HG02852 (cell line): ENCODE measurements at regions not wholly inside any gene's neighbourhood (a gene's known extent, or its start where the extent isn't known, plus 50 kb on each side); places are given as distances from the start of the nearest gene placed in this dataset.
"Not testable (repeated sequence)": the region's sequence is repeated elsewhere in the genome, so short reads cannot be mapped to it uniquely, and the experiment has no call there.

Source experiments
- ATAC-seq: cut with Tn5 transposase; IDR thresholded peaks from one replicate; pipeline ENCODE4 v1.9.1; 2021; ENCODE audit warnings: mild to moderate bottlenecking, moderate library complexity; ENCODE audit not compliant: unreplicated experiment

DNA sequence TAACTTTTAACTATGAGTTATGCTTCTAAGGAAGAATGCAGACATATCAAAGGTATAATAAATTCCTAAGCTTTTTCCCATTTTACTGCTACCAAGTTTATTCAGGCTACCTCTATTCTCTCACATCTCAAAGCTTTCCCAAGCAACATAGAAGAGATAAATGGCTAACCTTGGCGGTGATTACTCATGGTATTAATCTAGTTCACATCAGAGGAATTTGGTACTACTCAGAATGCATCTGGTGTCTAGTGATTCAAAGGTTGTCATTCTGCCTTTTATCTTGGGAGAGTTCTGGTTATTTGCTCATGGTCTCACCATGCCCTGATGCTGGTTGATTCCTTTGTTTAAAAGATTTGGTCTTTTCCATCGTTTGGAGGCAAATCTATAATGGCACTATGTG lies 182.7 kb downstream of the TAF11L14 start:
- no peak for ATAC-seq

DNA sequence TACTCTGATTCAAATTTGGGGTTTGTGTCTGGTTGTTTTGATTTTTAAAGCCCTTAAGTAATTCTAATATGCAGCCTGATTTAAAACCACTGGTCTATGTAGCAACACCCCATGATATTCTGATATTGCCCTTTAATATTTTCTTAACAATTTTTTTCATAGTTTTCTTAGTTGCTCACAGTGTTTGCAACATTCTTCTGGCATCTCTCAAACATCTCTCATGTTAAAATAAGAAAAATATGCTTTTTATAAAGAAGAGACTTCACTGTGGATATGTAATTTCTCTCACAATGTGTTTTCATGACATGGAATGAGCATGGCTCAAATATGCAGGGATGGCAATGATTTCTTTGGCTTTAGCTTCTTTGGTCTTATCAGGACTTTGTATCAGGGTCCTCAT lies 183.7 kb downstream of the TAF11L14 start:
- no peak for ATAC-seq

- ATAC-seq = no peak
Measured at GRCh38 chr5:17819783-17820182, 185.5 kb downstream of the TAF11L14 start.

- no peak for ATAC-seq
Measured at GRCh38 chr5:17828681-17829080, 194.4 kb downstream of the TAF11L14 start.

DNA sequence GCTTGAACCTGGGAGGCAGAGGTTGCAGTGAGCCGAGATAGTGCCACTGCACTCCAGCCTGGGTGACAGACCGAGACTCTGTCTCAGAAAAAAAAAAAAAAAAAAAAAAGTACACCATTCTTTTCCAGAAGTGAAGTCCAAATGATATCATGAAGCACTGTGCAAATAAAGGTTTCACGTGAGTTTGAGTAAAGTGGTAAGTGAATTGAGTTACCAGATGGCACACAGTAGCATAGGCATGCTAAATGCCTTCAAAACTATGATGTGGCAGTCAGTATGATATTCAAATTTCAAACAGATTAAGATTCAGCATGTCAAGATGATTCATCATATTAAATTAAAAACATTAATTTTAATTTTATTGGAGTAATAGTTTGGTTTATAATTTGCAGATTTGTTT lies 195.2 kb downstream of the TAF11L14 start:
- no peak for ATAC-seq

- ATAC-seq = no peak
Measured at GRCh38 chr5:17831279-17831678, 197.0 kb downstream of the TAF11L14 start.

DNA sequence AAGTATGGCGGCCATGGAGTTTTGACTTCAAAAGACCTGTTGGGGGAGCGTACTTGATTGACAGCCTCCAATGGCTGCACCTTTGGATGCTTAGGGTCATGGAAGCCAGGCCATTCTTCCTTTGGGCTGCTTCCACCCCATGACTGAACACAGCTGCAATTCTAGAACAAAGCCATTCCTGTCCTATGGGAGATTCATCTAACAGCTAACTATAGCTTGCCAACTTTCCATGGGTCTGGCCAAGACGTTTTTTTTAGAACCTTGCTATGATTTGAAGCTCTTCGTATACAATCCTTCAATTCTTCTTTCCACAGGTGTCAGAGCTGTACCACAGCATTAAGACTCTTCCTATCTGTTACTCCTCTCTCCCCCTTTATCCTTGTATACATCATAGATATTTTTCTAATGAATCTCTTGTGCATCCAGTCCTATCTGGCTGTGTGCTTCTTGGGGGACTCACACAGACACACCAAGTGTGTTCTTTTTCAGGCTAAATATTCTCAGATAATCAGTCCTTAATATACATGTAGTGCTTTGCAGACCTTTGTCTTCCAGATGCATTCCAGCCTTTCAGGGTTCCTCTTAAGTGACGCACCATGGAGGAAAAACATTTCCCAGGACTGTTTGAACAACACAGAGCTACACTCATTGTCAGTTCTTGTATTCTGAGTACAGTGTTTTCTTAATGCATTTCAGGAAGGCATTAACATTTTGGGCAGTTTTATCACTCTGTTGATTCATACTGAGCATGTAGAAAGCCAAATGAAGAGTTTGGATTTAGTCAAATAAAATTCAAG lies 198.9 kb downstream of the TAF11L14 start:
- ATAC-seq = no peak

DNA sequence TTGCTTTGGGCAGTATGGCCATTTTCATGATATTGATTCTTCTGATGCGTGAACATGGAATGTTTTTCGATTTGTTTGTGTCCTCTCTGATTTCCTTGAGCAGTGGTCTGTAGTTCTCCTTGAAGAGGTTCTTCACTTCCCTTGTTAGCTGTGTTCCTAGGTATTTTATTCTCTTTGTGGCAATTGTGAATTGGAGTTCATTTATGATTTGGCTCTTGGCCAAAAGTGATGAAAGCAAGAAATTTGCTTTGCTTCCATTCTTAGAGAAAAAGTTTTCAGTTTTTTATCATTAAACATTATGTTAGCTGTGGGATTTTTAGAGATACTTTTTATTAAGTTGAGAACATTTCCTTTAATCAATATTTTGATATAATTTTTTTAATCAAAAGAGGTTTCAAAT lies 203.5 kb downstream of the TAF11L14 start:
- no peak for ATAC-seq

DNA sequence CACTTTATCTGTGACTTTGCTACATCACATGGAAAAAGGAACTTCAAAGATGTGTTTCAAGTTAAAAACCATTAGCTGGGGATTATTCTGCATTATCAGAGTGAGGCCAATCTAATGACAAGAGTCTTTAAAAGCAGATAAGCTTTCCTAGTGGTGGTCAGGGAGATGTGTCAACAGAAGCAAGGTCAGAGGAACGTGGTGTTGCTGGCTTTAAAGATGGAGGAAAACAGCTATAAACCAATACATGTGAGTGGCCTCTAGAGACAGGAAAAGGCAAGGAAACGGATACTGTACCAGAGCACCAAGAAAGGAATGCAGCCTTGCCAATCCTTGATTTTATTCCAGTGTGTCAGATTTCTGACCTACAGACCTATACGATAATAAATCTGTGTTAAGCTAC lies 204.2 kb downstream of the TAF11L14 start:
- ATAC-seq = no peak

DNA sequence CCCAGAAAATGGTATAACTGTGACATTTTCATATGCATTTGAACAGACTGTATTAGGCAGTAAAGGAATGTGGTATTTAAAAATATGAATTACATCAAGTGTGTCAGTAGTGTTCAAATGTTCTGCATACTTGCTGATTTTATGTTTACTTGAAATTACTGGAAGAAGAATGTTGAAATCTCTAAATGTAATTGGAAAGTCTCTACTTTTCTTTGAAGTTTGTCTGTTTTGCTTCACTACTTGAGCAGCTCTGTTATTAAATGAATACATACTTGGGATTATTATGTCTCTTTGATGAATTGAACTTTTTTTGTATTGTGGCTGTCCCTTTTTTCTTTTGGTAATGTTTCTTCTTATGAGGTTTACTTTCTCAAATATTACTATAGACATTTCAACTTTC lies 205.6 kb downstream of the TAF11L14 start:
- no peak for ATAC-seq

GRCh38 chr5:17846496-17846895 lies 212.2 kb downstream of the TAF11L14 start:
- no peak for ATAC-seq

GRCh38 chr5:17847286-17847685 lies 213.0 kb downstream of the TAF11L14 start:
- no peak for ATAC-seq

DNA sequence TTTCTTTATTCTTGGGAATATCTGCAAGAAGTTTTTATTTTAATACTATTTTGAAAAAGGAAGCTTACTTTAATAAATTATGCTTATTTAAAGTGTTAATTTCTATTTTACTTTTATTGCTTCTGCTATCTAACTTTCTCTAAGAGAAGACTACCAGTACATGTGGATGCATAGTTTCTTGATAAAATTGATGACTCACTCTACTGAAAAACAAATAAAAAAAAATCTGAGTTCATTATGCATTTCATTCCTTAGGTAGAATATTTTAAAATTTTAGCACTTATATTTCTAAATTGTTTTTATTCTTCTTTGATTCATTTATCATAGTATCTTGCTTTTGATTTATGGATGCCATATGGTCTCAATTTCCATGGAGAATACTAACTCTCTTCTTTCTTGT lies 217.9 kb downstream of the TAF11L14 start:
- no peak for ATAC-seq

- no peak for ATAC-seq
Measured at GRCh38 chr5:17852740-17853139, 218.5 kb downstream of the TAF11L14 start.

GRCh38 chr5:17854901-17855300 lies 220.6 kb downstream of the TAF11L14 start:
- ATAC-seq = no peak

GRCh38 chr5:17860660-17861315 lies 226.5 kb downstream of the TAF11L14 start:
- ATAC-seq = no peak

DNA sequence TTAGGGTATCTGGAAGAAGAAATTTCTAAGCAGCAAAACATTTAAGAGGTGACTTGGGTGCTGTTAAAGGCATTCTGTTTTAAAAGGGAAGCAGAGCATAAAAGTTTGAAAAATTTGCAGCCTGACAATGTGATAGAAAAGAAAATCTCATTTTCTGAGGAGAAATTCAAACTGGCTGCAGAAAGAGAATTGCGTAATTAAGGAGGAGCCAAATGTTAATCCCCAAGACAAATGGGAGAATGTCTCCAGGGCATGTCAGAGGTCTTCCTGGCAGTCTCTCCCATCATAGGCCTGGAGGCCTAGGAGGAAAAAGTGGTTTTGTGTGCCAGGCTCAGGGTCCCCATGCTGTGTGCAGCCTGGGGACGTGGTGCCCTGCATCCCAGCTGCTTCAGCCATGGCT lies 230.6 kb downstream of the TAF11L14 start:
- not testable (repeated sequence) for ATAC-seq

DNA sequence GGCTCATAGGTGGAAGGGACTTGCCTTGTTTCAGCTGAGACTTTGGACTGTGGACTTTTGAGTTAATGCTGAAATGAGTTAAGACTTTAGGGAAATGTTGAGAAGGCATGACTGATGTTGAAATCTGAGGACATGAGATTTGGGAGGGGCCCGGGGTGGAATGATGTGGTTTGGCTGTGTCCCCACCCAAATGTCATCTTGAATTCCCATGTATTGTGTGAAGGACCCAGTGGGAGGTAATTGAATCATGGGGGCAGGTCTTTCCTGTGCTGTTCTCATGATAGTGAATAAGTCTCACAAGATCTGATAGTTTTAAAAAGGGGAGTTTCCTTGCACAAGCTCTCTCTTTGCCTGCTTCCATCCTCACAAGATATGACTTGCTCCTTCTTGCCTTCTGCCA lies 231.7 kb downstream of the TAF11L14 start:
- not testable (repeated sequence) for ATAC-seq

DNA sequence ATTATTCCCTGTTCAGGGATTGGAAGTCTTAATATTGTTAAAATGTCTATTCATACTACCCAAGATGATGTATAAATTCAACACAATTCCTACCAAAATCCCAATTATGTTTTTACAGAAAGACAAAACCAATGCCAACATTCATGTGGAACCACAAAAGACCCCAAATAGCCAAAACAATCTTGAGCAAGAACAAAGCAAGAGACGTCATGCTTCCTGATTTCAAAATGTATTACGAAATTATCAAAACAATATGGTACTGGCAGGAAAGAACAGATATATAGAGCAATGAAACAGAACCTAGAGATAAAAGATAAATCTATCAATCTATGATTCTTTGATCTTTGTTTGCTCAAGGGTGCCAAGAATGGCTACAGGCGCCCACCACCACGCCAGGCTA lies 237.9 kb downstream of the TAF11L14 start:
- ATAC-seq = no peak

DNA sequence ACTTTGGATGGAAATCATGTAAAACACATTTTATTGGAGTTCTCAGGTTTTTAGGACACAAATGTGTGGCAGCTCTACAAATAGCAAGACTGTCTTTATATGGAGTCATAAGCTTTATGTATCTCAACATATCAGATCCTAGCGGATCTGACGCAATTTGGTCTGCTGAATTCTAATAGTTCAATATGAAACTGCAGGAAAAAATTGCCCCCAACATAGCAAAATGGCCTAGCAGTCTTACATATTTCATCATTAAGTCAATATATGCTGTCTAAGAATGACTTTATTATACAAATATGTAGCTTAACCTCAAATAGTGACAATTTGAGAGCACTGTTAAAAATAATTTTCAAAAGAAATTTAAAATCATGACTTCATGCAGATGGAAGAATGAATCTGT lies 244.3 kb downstream of the TAF11L14 start:
- no peak for ATAC-seq

- ATAC-seq = no peak
Measured at GRCh38 chr5:17879276-17879675, 245.0 kb downstream of the TAF11L14 start.

GRCh38 chr5:17880869-17881268 lies 246.6 kb downstream of the TAF11L14 start:
- no peak for ATAC-seq
